Hepatocyte (in vitro differentiated cells): ENCODE measurements at regions not wholly inside any gene's neighbourhood (a gene's known extent, or its start where the extent isn't known, plus 50 kb on each side); places are given as distances from the start of the nearest gene placed in this dataset.

ENCODE experiments used
- DNase-seq: peaks from one replicate; pipeline ENCODE4 v3.0.0-alpha.2; 2016; ENCODE audit warnings: low spot score
- H2AFZ ChIP-seq: fragments of 200-600 bp; sonication (generic); 2 replicates; pipeline ENCODE4 v1.6.0; 2016; ENCODE audit warnings: antibody characterized with exemption, mild to moderate bottlenecking
- H3K27ac ChIP-seq: fragments of 200-600 bp; sonication (generic); 2 replicates; pipeline ENCODE4 v1.5.1; 2016; ENCODE audit warnings: mild to moderate bottlenecking
- H3K27me3 ChIP-seq: fragments of 200-600 bp; sonication (generic); 2 replicates; pipeline ENCODE4 v1.6.1; 2016
- H3K36me3 ChIP-seq: fragments of 200-600 bp; sonication (generic); replicated peaks from 2 replicates; pipeline ENCODE4 v1.5.1; 2016; ENCODE audit warnings: low read depth; ENCODE audit not compliant: insufficient read depth
- H3K4me1 ChIP-seq: fragments of 200-600 bp; sonication (generic); 2 replicates; pipeline ENCODE4 v1.5.1; 2016; ENCODE audit warnings: mild to moderate bottlenecking, moderate library complexity; ENCODE audit not compliant: insufficient read depth
- H3K4me2 ChIP-seq: fragments of 200-600 bp; sonication (generic); 2 replicates; pipeline ENCODE4 v1.6.0; 2016
- H3K4me3 ChIP-seq: fragments of 200-600 bp; sonication (generic); 2 replicates; pipeline ENCODE4 v1.5.1; 2016; ENCODE audit warnings: mild to moderate bottlenecking
- H3K79me2 ChIP-seq: fragments of 200-600 bp; sonication (generic); 2 replicates; pipeline ENCODE4 v1.6.0; 2017; ENCODE audit warnings: mild to moderate bottlenecking
- H3K9me2 ChIP-seq: fragments of 200-600 bp; sonication (generic); replicated peaks from 2 replicates; pipeline ENCODE4 v1.6.0; 2017; ENCODE audit warnings: mild to moderate bottlenecking; ENCODE audit not compliant: insufficient read depth
- H3K9me3 ChIP-seq: fragments of 200-600 bp; sonication (generic); 2 replicates; pipeline ENCODE4 v1.5.1; 2016; ENCODE audit warnings: low read depth, mild to moderate bottlenecking
- H4K20me1 ChIP-seq: fragments of 200-600 bp; sonication (generic); 2 replicates; pipeline ENCODE4 v1.6.0; 2016; ENCODE audit warnings: mild to moderate bottlenecking; ENCODE audit not compliant: insufficient read depth, poor library complexity, severe bottlenecking
- EZH2 ChIP-seq: fragments of 200-600 bp; sonication (generic); IDR thresholded peaks from 2 replicates; pipeline ENCODE4 v1.6.1; 2016; ENCODE audit warnings: antibody characterized with exemption, mild to moderate bottlenecking, borderline replicate concordance
- EZH2phosphoT487 ChIP-seq: fragments of 200-600 bp; sonication (generic); IDR thresholded peaks from one replicate; pipeline ENCODE4 v1.6.1; 2018; ENCODE audit warnings: antibody characterized with exemption, mild to moderate bottlenecking, low read depth, moderate library complexity; ENCODE audit not compliant: unreplicated experiment, severe bottlenecking
- WGBS: methylation state at CpG from one replicate; pipeline ENCODE4 v1.1.6; 2016; ENCODE audit warnings: low lambda C conversion rate; ENCODE audit errors: missing lambda C conversion rate; 5-methylcytosine and 5-hydroxymethylcytosine counted together
- TF ChIP-seq, protein P1 (sequence below): fragments of 200-600 bp; sonication (generic); IDR thresholded peaks from 2 replicates; pipeline ENCODE4 v1.5.1; 2016; ENCODE audit warnings: antibody characterized with exemption, mild to moderate bottlenecking; ENCODE audit not compliant: poor library complexity

DNA sequence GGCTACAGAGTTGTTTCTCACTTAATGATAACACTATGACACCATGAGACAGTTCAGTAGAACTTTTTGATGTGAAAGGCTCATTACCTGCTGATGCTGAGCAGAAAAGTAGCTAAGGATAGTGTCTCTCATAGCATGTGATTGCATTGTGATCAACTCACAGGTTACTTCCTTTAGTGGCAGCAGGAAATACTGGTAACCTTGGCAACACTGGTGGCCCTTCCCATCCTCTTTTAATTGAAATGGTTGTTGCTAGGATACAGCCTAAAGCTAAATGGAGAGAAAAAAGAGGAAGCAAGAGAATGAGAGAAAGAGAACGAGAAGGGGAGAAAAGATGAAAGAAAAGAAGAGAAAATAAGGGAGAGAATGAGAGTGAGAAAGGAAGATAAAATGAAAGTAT is 204.7 kb upstream of the GAP43 start:
- 92% methylated on average over 1 of the region's 1 CpG for WGBS
- Histone ChIP-seq H3K9me2 (no peaks in the 10 kb centered on the region), H4K20me1 (no peaks in the 10 kb centered on the region), H3K4me1 (no peaks in the 10 kb centered on the region), H3K4me2 (no peak overlapping the region), H3K9me3 (no peaks in the 10 kb centered on the region), H3K27ac (no peak overlapping the region), H2AFZ (no peak overlapping the region), H3K4me3 (no peak overlapping the region), H3K27me3 (no peaks in the 10 kb centered on the region), H3K36me3 (no peaks in the 10 kb centered on the region), H3K79me2 (no peaks in the 10 kb centered on the region)
- DNase-seq, result no peak
- no peak for TF ChIP-seq EZH2phosphoT487
- TF ChIP-seq, protein P1, sequence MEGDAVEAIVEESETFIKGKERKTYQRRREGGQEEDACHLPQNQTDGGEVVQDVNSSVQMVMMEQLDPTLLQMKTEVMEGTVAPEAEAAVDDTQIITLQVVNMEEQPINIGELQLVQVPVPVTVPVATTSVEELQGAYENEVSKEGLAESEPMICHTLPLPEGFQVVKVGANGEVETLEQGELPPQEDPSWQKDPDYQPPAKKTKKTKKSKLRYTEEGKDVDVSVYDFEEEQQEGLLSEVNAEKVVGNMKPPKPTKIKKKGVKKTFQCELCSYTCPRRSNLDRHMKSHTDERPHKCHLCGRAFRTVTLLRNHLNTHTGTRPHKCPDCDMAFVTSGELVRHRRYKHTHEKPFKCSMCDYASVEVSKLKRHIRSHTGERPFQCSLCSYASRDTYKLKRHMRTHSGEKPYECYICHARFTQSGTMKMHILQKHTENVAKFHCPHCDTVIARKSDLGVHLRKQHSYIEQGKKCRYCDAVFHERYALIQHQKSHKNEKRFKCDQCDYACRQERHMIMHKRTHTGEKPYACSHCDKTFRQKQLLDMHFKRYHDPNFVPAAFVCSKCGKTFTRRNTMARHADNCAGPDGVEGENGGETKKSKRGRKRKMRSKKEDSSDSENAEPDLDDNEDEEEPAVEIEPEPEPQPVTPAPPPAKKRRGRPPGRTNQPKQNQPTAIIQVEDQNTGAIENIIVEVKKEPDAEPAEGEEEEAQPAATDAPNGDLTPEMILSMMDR, result no peak
- TF ChIP-seq EZH2, result no peak

GRCh38 chr3:115420086-115420485 is 203.2 kb upstream of the GAP43 start:
- DNase-seq, result no peak
- H3K4me3 ChIP-seq, result no peak overlapping the region
- H3K27me3 ChIP-seq, result no peaks in the 10 kb centered on the region
- H4K20me1 ChIP-seq, result no peaks in the 10 kb centered on the region
- TF ChIP-seq, protein P1, result no peak
- TF ChIP-seq EZH2phosphoT487, result no peak
- no peak for TF ChIP-seq EZH2
- H3K79me2 ChIP-seq, result no peaks in the 10 kb centered on the region
- no peak overlapping the region for H3K27ac ChIP-seq
- no peaks in the 10 kb centered on the region for H3K36me3 ChIP-seq
- H3K4me1 ChIP-seq, result no peaks in the 10 kb centered on the region
- 50% methylated on average over 1 of the region's 1 CpG for WGBS
- no peak overlapping the region for H3K4me2 ChIP-seq
- no peaks in the 10 kb centered on the region for H3K9me3 ChIP-seq
- H2AFZ ChIP-seq, result no peak overlapping the region
- no peaks in the 10 kb centered on the region for H3K9me2 ChIP-seq

- no peaks in the 10 kb centered on the region for H3K36me3 ChIP-seq
- 95% methylated on average over 1 of the region's 1 CpG for WGBS
- H4K20me1 ChIP-seq, result no peaks in the 10 kb centered on the region
- no peak overlapping the region for H3K4me2 ChIP-seq
- no peaks in the 10 kb centered on the region for H3K4me1 ChIP-seq
- H3K4me3 ChIP-seq, result no peak overlapping the region
- no peak for DNase-seq
- no peaks in the 10 kb centered on the region for H3K79me2 ChIP-seq
- H3K27me3 ChIP-seq, result no peaks in the 10 kb centered on the region
- TF ChIP-seq EZH2phosphoT487, result no peak
- no peak for TF ChIP-seq EZH2
- TF ChIP-seq, protein P1, result no peak
- no peaks in the 10 kb centered on the region for H3K9me2 ChIP-seq
- no peak overlapping the region for H3K27ac ChIP-seq
- no peaks in the 10 kb centered on the region for H3K9me3 ChIP-seq
- no peak overlapping the region for H2AFZ ChIP-seq
These were observed 200.1 kb upstream of the GAP43 start for GRCh38 chr3:115423170-115423569.

DNA sequence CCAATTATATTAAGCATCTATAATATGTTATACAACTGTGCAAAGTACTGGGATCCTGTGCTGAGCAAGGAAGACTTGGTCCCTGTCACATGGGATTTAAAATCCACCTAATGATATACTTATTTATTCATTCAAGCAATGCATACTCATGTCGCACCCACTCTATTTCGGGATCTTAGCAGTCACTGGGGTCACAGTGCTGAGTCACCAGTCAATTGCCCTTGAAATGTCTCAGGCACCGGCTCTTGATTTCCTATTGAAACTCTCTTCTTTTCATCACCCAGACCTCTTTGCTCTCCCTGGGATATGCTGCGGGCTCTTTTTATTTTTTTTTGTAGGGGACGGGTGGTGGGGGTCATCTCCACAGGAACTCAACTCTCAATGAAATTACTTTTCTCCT is 194.5 kb upstream of the GAP43 start:
- no peak overlapping the region for H2AFZ ChIP-seq
- no peak for TF ChIP-seq EZH2
- TF ChIP-seq, protein P1, result no peak
- TF ChIP-seq EZH2phosphoT487, result no peak
- 77% methylated on average over 5 of the region's 5 CpGs for WGBS
- no peaks in the 10 kb centered on the region for H3K4me1 ChIP-seq
- H3K27me3 ChIP-seq, result no peaks in the 10 kb centered on the region
- H3K9me2 ChIP-seq, result no peaks in the 10 kb centered on the region
- H3K4me3 ChIP-seq, result no peak overlapping the region
- DNase-seq, result no peak
- no peaks in the 10 kb centered on the region for H3K36me3 ChIP-seq
- no peaks in the 10 kb centered on the region for H3K79me2 ChIP-seq
- H3K27ac ChIP-seq, result no peak overlapping the region
- H3K4me2 ChIP-seq, result no peak overlapping the region
- no peaks in the 10 kb centered on the region for H3K9me3 ChIP-seq
- no peaks in the 10 kb centered on the region for H4K20me1 ChIP-seq
